CD14-positive monocyte (primary cell): ENCODE measurements at regions not wholly inside any gene's neighbourhood (a gene's known extent, or its start where the extent isn't known, plus 50 kb on each side); places are given as distances from the start of the nearest gene placed in this dataset.
A peak's percentile ranks its signal among the peaks of the same experiment; 100 is the strongest.

Source experiments
- DNase-seq, 3 donors: peaks; one replicate each; pipeline ENCODE4 v3.0.0-alpha.2; 2011 to 2022
- H2AFZ ChIP-seq: 2 replicates; pipeline ENCODE4 v1.6.0; 2012; ENCODE audit warnings: mild to moderate bottlenecking, low read depth, low read length, inconsistent platforms; ENCODE audit not compliant: insufficient read depth, poor library complexity, severe bottlenecking
- H3K27ac ChIP-seq, 2 donors: 1 replicate in 1 of 2; 2 replicates in 1 of 2; pipeline ENCODE4 v1.5.1; 2012 to 2013; ENCODE audit warnings: low read length in 2 of 2, control low read depth in 1 of 2, inconsistent platforms in 1 of 2, low read depth in 1 of 2, mild to moderate bottlenecking in 1 of 2
- H3K27me3 ChIP-seq, 2 donors: one replicate each; pipeline versions ENCODE4 v1.6.0 to v1.6.1; 2011 to 2013; ENCODE audit warnings: low read length in 2 of 2; ENCODE audit not compliant: control insufficient read depth in 2 of 2, insufficient read depth in 2 of 2
- H3K36me3 ChIP-seq, 2 donors: replicated peaks in 1 of 2; 1 replicate in 1 of 2; 2 replicates in 1 of 2; pipeline versions ENCODE4 v1.5.1 to v1.6.1; 2012 to 2013; ENCODE audit warnings: low read length in 2 of 2, control low read depth in 1 of 2, inconsistent platforms in 1 of 2, mild to moderate bottlenecking in 1 of 2; ENCODE audit not compliant: insufficient read depth in 2 of 2, control insufficient read depth in 1 of 2
- H3K4me1 ChIP-seq, 2 donors: 1 replicate in 1 of 2; 2 replicates in 1 of 2; pipeline versions ENCODE4 v1.5.1 to v1.6.1; 2012 to 2013; ENCODE audit warnings: low read length in 2 of 2, control low read depth in 1 of 2, inconsistent platforms in 1 of 2, mild to moderate bottlenecking in 1 of 2, moderate library complexity in 1 of 2; ENCODE audit not compliant: insufficient read depth in 2 of 2, control insufficient read depth in 1 of 2
- H3K4me2 ChIP-seq: replicated peaks from 2 replicates; pipeline ENCODE3; 2012; ENCODE audit warnings: low read length, moderate library complexity, mild to moderate bottlenecking; ENCODE audit not compliant: poor library complexity, severe bottlenecking; ENCODE audit errors: extremely low read depth
- H3K4me3 ChIP-seq, 3 experiments: fragments of 200-600 bp in 1 of 3; sonication (generic) in 1 of 3; replicated peaks in 1 of 3; 1 replicate in 2 of 3; 2 replicates in 1 of 3; pipeline ENCODE4 v1.5.1; 2011 to 2013; ENCODE audit warnings: low read length in 3 of 3, mild to moderate bottlenecking in 3 of 3, control low read depth in 2 of 3, low read depth in 2 of 3, inconsistent platforms in 1 of 3, moderate library complexity in 1 of 3
- H3K79me2 ChIP-seq: 2 replicates; pipeline ENCODE4 v1.6.0; 2012; ENCODE audit warnings: mild to moderate bottlenecking, control low read depth, inconsistent platforms, low read length, moderate library complexity; ENCODE audit not compliant: insufficient read depth
- H3K9ac ChIP-seq: 2 replicates; pipeline ENCODE4 v1.6.0; 2017; ENCODE audit warnings: low read length, mild to moderate bottlenecking; ENCODE audit not compliant: insufficient read depth, poor library complexity, severe bottlenecking
- H3K9me3 ChIP-seq, 2 donors: replicated peaks in 1 of 2; 1 replicate in 1 of 2; 2 replicates in 1 of 2; pipeline versions ENCODE4 v1.5.1 to v1.6.1; 2012 to 2013; ENCODE audit warnings: low read length in 2 of 2, control low read depth in 1 of 2; ENCODE audit not compliant: control insufficient read depth in 1 of 2, insufficient read depth in 1 of 2
- H4K20me1 ChIP-seq: 2 replicates; pipeline ENCODE4 v1.6.0; 2012; ENCODE audit warnings: mild to moderate bottlenecking, low read length, control low read depth, moderate library complexity; ENCODE audit not compliant: insufficient read depth
- H3K27ac Mint-ChIP-seq, 7 donors: one replicate each; pipeline ENCODE4 v1.8.0; 2020; ENCODE audit warnings: mild to moderate bottlenecking in 7 of 7, mixed read lengths in 7 of 7, moderate library complexity in 6 of 7, inconsistent platforms in 2 of 7
- H3K27me3 Mint-ChIP-seq, 3 donors: one replicate each; pipeline ENCODE4 v1.8.0; 2021 to 2022; ENCODE audit warnings: low read depth in 3 of 3, mild to moderate bottlenecking in 3 of 3, mixed read lengths in 3 of 3, moderate library complexity in 3 of 3, inconsistent platforms in 1 of 3
- H3K36me3 Mint-ChIP-seq, 2 donors: one replicate each; pipeline ENCODE4 v1.8.0; 2020; ENCODE audit warnings: mixed read lengths in 2 of 2, inconsistent platforms in 1 of 2, mild to moderate bottlenecking in 1 of 2
- H3K4me1 Mint-ChIP-seq: one replicate; pipeline ENCODE4 v1.8.0; 2020; ENCODE audit warnings: mild to moderate bottlenecking, mixed read lengths
- H3K4me3 Mint-ChIP-seq, 2 donors: one replicate each; pipeline ENCODE4 v1.8.0; 2020; ENCODE audit warnings: mild to moderate bottlenecking in 2 of 2, mixed read lengths in 2 of 2, moderate library complexity in 1 of 2
- H3K9me3 Mint-ChIP-seq, 7 donors: one replicate each; pipeline ENCODE4 v1.8.0; 2020 to 2022; ENCODE audit warnings: mixed read lengths in 7 of 7, mild to moderate bottlenecking in 6 of 7, moderate library complexity in 6 of 7, inconsistent platforms in 2 of 7
- CTCF ChIP-seq: fragments of 200-600 bp; IDR thresholded peaks from one replicate; pipeline ENCODE4 v1.8.0; 2022; ENCODE audit warnings: antibody characterized with exemption, mild to moderate bottlenecking
- WGBS: methylation state at CpG from one replicate; pipeline ENCODE4 v1.1.5; 2013; ENCODE audit warnings: missing lambda C conversion rate; ENCODE audit not compliant: insufficient coverage; 5-methylcytosine and 5-hydroxymethylcytosine counted together
- intact Hi-C, 2 donors: fragments of 100-400 bp; cut with micrococcal nuclease; formaldehyde crosslinking; loops; one replicate each; pipeline versions ENCODE4 v1.15.0 to v1.15.1; 2023

DNA sequence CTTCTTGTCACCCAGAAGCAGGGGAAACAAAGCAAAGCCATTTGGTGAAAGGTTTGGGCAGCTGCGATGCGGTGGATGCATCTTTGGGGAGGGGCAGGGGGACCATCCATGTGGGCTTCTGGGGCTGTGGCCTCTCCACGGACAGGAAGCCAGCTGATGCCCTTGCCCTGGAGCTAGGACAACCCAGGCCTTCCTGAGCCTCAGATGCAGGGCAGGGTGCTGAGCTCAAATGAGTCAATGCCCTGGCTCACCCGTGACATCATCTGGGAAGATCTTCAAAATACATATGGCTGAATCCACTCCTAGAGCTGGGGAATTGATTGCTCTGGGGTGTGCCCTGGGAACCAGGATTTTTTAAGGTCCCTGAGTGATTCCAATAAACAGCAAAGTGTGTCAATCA lies 1418.2 kb downstream of the TBC1D22A start:
- Histone ChIP-seq H3K9me3 (no peaks in the 10 kb centered on the region), H2AFZ (no peak overlapping the region), H3K79me2 (no peaks in the 10 kb centered on the region), H3K27me3 (no peaks in the 10 kb centered on the region), H3K4me3 (no peak overlapping the region), H3K4me2 (no peak overlapping the region), H3K4me1 (no peaks in the 10 kb centered on the region), H3K36me3 (no peaks in the 10 kb centered on the region), H3K27ac (no peak overlapping the region), H3K9ac (no peak overlapping the region), H4K20me1 (no peaks in the 10 kb centered on the region)
- Mint-ChIP-seq H3K9me3 (peaks cover 0 to 5% (median 2%) of the 10 kb centered on the region in 7 donors), H3K36me3 (no peaks in the 10 kb centered on the region), H3K27me3 (peaks cover 1 to 3% (median 2%) of the 10 kb centered on the region in 3 donors), H3K4me3 (no peak overlapping the region), H3K4me1 (no peaks in the 10 kb centered on the region), H3K27ac (peak overlapping the region in 1 of 7 donors; percentile 11)
- no peak for TF ChIP-seq CTCF
- intact Hi-C loops = no loop called here
- WGBS = 87% methylated on average over 4 of the region's 4 CpGs
- no peak for DNase-seq

- Histone ChIP-seq H3K9me3 (no peaks in the 10 kb centered on the region), H3K27ac (no peak overlapping the region), H3K4me1 (no peaks in the 10 kb centered on the region), H3K4me3 (no peak overlapping the region), H3K9ac (no peak overlapping the region), H2AFZ (no peak overlapping the region), H3K27me3 (no peaks in the 10 kb centered on the region), H3K4me2 (no peak overlapping the region), H3K36me3 (no peaks in the 10 kb centered on the region), H4K20me1 (no peaks in the 10 kb centered on the region), H3K79me2 (no peaks in the 10 kb centered on the region)
- Mint-ChIP-seq H3K27ac (peak overlapping the region in 1 of 7 donors; percentile 60), H3K36me3 (no peaks in the 10 kb centered on the region), H3K4me3 (no peak overlapping the region), H3K27me3 (peaks cover 0 to 4% (median 3%) of the 10 kb centered on the region in 3 donors), H3K4me1 (no peaks in the 10 kb centered on the region), H3K9me3 (peaks cover 0 to 5% (median 0%) of the 10 kb centered on the region in 7 donors)
- intact Hi-C loops = no loop called here
- no peak for DNase-seq
- WGBS = 97% methylated on average over 7 of the region's 15 CpGs
- TF ChIP-seq CTCF = no peak
These were observed 1417.4 kb downstream of the TBC1D22A start for GRCh38 chr22:48179571-48180546.
